ENCODE measurements at regions not wholly inside any gene's neighbourhood (a gene's known extent, or its start where the extent isn't known, plus 50 kb on each side); places are given as distances from the start of the nearest gene placed in this dataset.

- 32% methylated on average over 8 of the region's 8 CpGs for WGBS (ENCODE audit: low lambda C conversion rate)
Observed at GRCh38 chr2:236698016-236698627, 128.5 kb downstream of the ACKR3 start.

More at GRCh38 chr2:236698016-236698627, 128.5 kb downstream of the ACKR3 start:
- H3K4me1 ChIP-seq (ENCODE audit: control insufficient read depth in 1 of 2, insufficient read depth in 2 of 2, low read depth in 1 of 2, low read length in 1 of 2), result no peaks in the 10 kb centered on the region
- no peak overlapping the region for H3K4me3 ChIP-seq (ENCODE audit: low read depth in 2 of 2, low read length in 1 of 2)
- H3K9ac ChIP-seq, result no peak overlapping the region
- peaks cover 24% of the 10 kb centered on the region; the same call in 1 of the 2 replicates for H3K27me3 ChIP-seq (ENCODE audit: insufficient read depth)
- ChIA-PET POLR2A (no interaction called here), CTCF (no interaction called here)
- H3K4me2 ChIP-seq, result no peak overlapping the region
- H3K9me3 ChIP-seq, result no peaks in the 10 kb centered on the region
- no peaks in the 10 kb centered on the region for H3K79me2 ChIP-seq (ENCODE audit: insufficient read depth)
- H3K27ac ChIP-seq (ENCODE audit: low read depth in 2 of 2, low read length in 1 of 2), result no peak overlapping the region
- H3K9me2 ChIP-seq, result no peaks in the 10 kb centered on the region
- no peaks in the 10 kb centered on the region for H3K36me3 ChIP-seq (replicated peaks in 1 of 2; ENCODE audit: control insufficient read depth in 1 of 2, insufficient read depth in 2 of 2, low read length in 1 of 2)
- no peaks in the 10 kb centered on the region for H3F3A ChIP-seq (replicated peaks; ENCODE audit: insufficient read depth)
- DNase-seq, result no peak
- no peaks in the 10 kb centered on the region for H4K20me1 ChIP-seq (ENCODE audit: insufficient read depth)
- TF ChIP-seq RCOR1 (IDR thresholded peaks at IDR 0.05; ENCODE audit: low read length) (no peak), MAX (IDR thresholded peaks at IDR 0.05; ENCODE audit: low read depth) (no peak), FOSL2 (IDR thresholded peaks at IDR 0.05; ENCODE audit: borderline replicate concordance, low read depth) (no peak), TEAD4 (IDR thresholded peaks at IDR 0.05; ENCODE audit: borderline replicate concordance, insufficient read depth) (no peak), MEF2A (IDR thresholded peaks at IDR 0.05; ENCODE audit: borderline replicate concordance, low read depth) (no peak), ZBTB33 (IDR thresholded peaks at IDR 0.05; ENCODE audit: borderline replicate concordance, low read depth) (no peak), FOXM1 (IDR thresholded peaks at IDR 0.05; ENCODE audit: low read depth) (no peak), MXI1 (IDR thresholded peaks at IDR 0.05; ENCODE audit: low read depth, low read length) (no peak), SMC3 (IDR thresholded peaks at IDR 0.05; ENCODE audit: low read depth, low read length) (no peak), IRF3 (IDR thresholded peaks at IDR 0.05; ENCODE audit: low read depth, low read length) (no peak), EZH2phosphoT487 (IDR thresholded peaks at IDR 0.05; ENCODE audit: borderline replicate concordance, low read depth) (no peak)
- TF ChIP-seq, protein P1, sequence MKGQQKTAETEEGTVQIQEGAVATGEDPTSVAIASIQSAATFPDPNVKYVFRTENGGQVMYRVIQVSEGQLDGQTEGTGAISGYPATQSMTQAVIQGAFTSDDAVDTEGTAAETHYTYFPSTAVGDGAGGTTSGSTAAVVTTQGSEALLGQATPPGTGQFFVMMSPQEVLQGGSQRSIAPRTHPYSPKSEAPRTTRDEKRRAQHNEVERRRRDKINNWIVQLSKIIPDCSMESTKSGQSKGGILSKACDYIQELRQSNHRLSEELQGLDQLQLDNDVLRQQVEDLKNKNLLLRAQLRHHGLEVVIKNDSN (IDR thresholded peaks at IDR 0.05; ENCODE audit: borderline replicate concordance, low read depth), result no peak
- H2AFZ ChIP-seq (ENCODE audit: low read depth), result no peak overlapping the region
